Skeletal muscle tissue (tissue), 3 donors: ENCODE measurements at regions not wholly inside any gene's neighbourhood (a gene's known extent, or its start where the extent isn't known, plus 50 kb on each side); places are given as distances from the start of the nearest gene placed in this dataset.

Experiments
- H3K27ac ChIP-seq: one replicate; pipeline ENCODE4 v1.7.0; 2013; ENCODE audit warnings: mild to moderate bottlenecking, low read depth, low read length, inconsistent platforms
- H3K27me3 ChIP-seq, 3 donors: one replicate each; pipeline ENCODE4 v1.7.0; 2013; ENCODE audit warnings: low read length in 3 of 3; ENCODE audit not compliant: control insufficient read depth in 3 of 3, insufficient read depth in 3 of 3
- H3K36me3 ChIP-seq, 3 donors: one replicate each; pipeline ENCODE4 v1.7.0; 2013; ENCODE audit warnings: low read length in 3 of 3; ENCODE audit not compliant: control insufficient read depth in 3 of 3, insufficient read depth in 3 of 3
- H3K4me1 ChIP-seq, 3 donors: one replicate each; pipeline ENCODE4 v1.7.0; 2013; ENCODE audit warnings: low read length in 3 of 3, mild to moderate bottlenecking in 3 of 3; ENCODE audit not compliant: control insufficient read depth in 3 of 3, insufficient read depth in 3 of 3
- H3K4me3 ChIP-seq, 3 donors: one replicate each; pipeline ENCODE4 v1.7.0; 2013; ENCODE audit warnings: low read length in 3 of 3
- H3K9ac ChIP-seq, 3 donors: one replicate each; pipeline ENCODE4 v1.7.0; 2013; ENCODE audit warnings: low read length in 3 of 3, mild to moderate bottlenecking in 3 of 3, moderate library complexity in 2 of 3, low read depth in 1 of 3
- H3K9me3 ChIP-seq, 3 donors: one replicate each; pipeline ENCODE4 v1.7.0; 2013; ENCODE audit warnings: low read length in 3 of 3; ENCODE audit not compliant: control insufficient read depth in 3 of 3
- donor health status: Osteomylitis.

GRCh38 chr2:155442755-155443372 lies 744.4 kb downstream of the KCNJ3 start:
- Histone ChIP-seq H3K4me3 (no peak overlapping the region), H3K27me3 (no peaks in the 10 kb centered on the region), H3K4me1 (no peaks in the 10 kb centered on the region), H3K36me3 (no peaks in the 10 kb centered on the region), H3K9ac (no peak overlapping the region), H3K9me3 (no peaks in the 10 kb centered on the region), H3K27ac (no peak overlapping the region)

GRCh38 chr2:155442088-155442487 lies 743.6 kb downstream of the KCNJ3 start:
- no peaks in the 10 kb centered on the region for H3K36me3 ChIP-seq
- H3K4me3 ChIP-seq, result no peak overlapping the region
- no peaks in the 10 kb centered on the region for H3K27me3 ChIP-seq
- H3K4me1 ChIP-seq, result no peaks in the 10 kb centered on the region
- H3K9ac ChIP-seq, result no peak overlapping the region
- H3K27ac ChIP-seq, result no peak overlapping the region
- H3K9me3 ChIP-seq, result no peaks in the 10 kb centered on the region

- no peak overlapping the region for H3K27ac ChIP-seq
- no peak overlapping the region for H3K9ac ChIP-seq
- no peaks in the 10 kb centered on the region for H3K4me1 ChIP-seq
- no peaks in the 10 kb centered on the region for H3K27me3 ChIP-seq
- H3K9me3 ChIP-seq, result no peaks in the 10 kb centered on the region
- H3K36me3 ChIP-seq, result no peaks in the 10 kb centered on the region
- H3K4me3 ChIP-seq, result no peak overlapping the region
Measured at GRCh38 chr2:155431004-155431507, 732.6 kb downstream of the KCNJ3 start.

- no peaks in the 10 kb centered on the region for H3K9me3 ChIP-seq
- H3K4me1 ChIP-seq, result no peaks in the 10 kb centered on the region
- no peaks in the 10 kb centered on the region for H3K36me3 ChIP-seq
- no peak overlapping the region for H3K4me3 ChIP-seq
- no peak overlapping the region for H3K9ac ChIP-seq
- no peak overlapping the region for H3K27ac ChIP-seq
- no peaks in the 10 kb centered on the region for H3K27me3 ChIP-seq
Measured at GRCh38 chr2:155427470-155427869, 729.0 kb downstream of the KCNJ3 start.

GRCh38 chr2:155424518-155424917 lies 726.0 kb downstream of the KCNJ3 start:
- Histone ChIP-seq H3K27me3 (no peaks in the 10 kb centered on the region), H3K9ac (no peak overlapping the region), H3K4me1 (no peaks in the 10 kb centered on the region), H3K9me3 (no peaks in the 10 kb centered on the region), H3K36me3 (no peaks in the 10 kb centered on the region), H3K4me3 (no peak overlapping the region), H3K27ac (no peak overlapping the region)

- H3K27ac ChIP-seq, result no peak overlapping the region
- no peak overlapping the region for H3K9ac ChIP-seq
- H3K36me3 ChIP-seq, result no peaks in the 10 kb centered on the region
- no peaks in the 10 kb centered on the region for H3K4me1 ChIP-seq
- H3K27me3 ChIP-seq, result no peaks in the 10 kb centered on the region
- no peaks in the 10 kb centered on the region for H3K9me3 ChIP-seq
- no peak overlapping the region for H3K4me3 ChIP-seq
Measured at GRCh38 chr2:155418753-155419152, 720.3 kb downstream of the KCNJ3 start.

GRCh38 chr2:155412598-155412997 lies 714.1 kb downstream of the KCNJ3 start:
- Histone ChIP-seq H3K27me3 (no peaks in the 10 kb centered on the region), H3K36me3 (no peaks in the 10 kb centered on the region), H3K4me1 (no peaks in the 10 kb centered on the region), H3K4me3 (no peak overlapping the region), H3K9me3 (no peaks in the 10 kb centered on the region), H3K9ac (no peak overlapping the region), H3K27ac (no peak overlapping the region)

GRCh38 chr2:155404433-155405002 lies 706.0 kb downstream of the KCNJ3 start:
- no peaks in the 10 kb centered on the region for H3K27me3 ChIP-seq
- no peak overlapping the region for H3K9ac ChIP-seq
- H3K27ac ChIP-seq, result no peak overlapping the region
- H3K36me3 ChIP-seq, result no peaks in the 10 kb centered on the region
- peak overlapping the region in 1 of 3 donors; percentile 14 for H3K4me3 ChIP-seq
- no peaks in the 10 kb centered on the region for H3K4me1 ChIP-seq
- H3K9me3 ChIP-seq, result peaks cover 0 to 4% (median 0%) of the 10 kb centered on the region in 3 donors

GRCh38 chr2:155393406-155393805 lies 694.9 kb downstream of the KCNJ3 start:
- Histone ChIP-seq H3K4me3 (no peak overlapping the region), H3K9me3 (no peaks in the 10 kb centered on the region), H3K9ac (no peak overlapping the region), H3K36me3 (no peaks in the 10 kb centered on the region), H3K27me3 (no peaks in the 10 kb centered on the region), H3K27ac (no peak overlapping the region), H3K4me1 (no peaks in the 10 kb centered on the region)

GRCh38 chr2:155391613-155392130 lies 693.2 kb downstream of the KCNJ3 start:
- no peak overlapping the region for H3K4me3 ChIP-seq
- no peaks in the 10 kb centered on the region for H3K27me3 ChIP-seq
- no peak overlapping the region for H3K9ac ChIP-seq
- no peaks in the 10 kb centered on the region for H3K4me1 ChIP-seq
- no peak overlapping the region for H3K27ac ChIP-seq
- H3K9me3 ChIP-seq, result no peaks in the 10 kb centered on the region
- no peaks in the 10 kb centered on the region for H3K36me3 ChIP-seq
